Sciatic nerve (tissue), 2 donors: ENCODE measurements at regions not wholly inside any gene's neighbourhood (a gene's known extent, or its start where the extent isn't known, plus 50 kb on each side); places are given as distances from the start of the nearest gene placed in this dataset.
"Not testable (repeated sequence)": the region's sequence is repeated elsewhere in the genome, so short reads cannot be mapped to it uniquely, and the experiment has no call there.

Source experiments
- ATAC-seq: fragments of 200-7000 bp; cut with Tn5 transposase; one replicate; pipeline ENCODE4 v1.9.1; 2020; ENCODE audit warnings: mild to moderate bottlenecking, moderate library complexity
- DNase-seq: peaks from one replicate; pipeline ENCODE4 v3.0.0-alpha.2; 2020; ENCODE audit warnings: low spot score
- intact Hi-C: fragments of 100-400 bp; cut with DNase I; formaldehyde crosslinking; loops from one replicate; pipeline ENCODE4 v1.14.2; 2022
- donor health status: DM: no; HTN: no; CAD: no.
- donor health status: DM: no; HTN: no; CAD: no.

- no peak for ATAC-seq
These were observed 137.3 kb upstream of the PITX1 start for GRCh38 chr5:135171336-135171735.

DNA sequence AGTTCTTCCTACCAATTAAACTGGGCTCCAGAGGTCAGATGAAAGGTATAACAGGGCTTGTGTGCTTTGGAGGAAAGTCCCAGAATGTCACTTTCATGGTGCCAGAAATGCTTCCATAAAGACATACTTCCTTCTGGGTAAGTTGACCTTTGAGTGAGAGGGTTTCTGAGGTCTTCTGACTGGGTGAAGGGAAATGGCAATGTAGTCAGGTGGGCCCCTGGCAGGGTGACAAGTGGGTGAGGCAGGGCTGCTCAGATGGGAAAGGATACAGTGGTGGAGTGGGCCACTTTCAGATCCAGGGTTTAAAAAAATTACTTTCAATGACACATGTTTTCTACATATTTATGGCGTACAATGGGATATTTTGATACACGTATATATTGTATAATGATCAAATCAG is 136.5 kb upstream of the PITX1 start:
- intact Hi-C loops, result no loop called here
- DNase-seq (no peak), ATAC-seq (no peak)

More at GRCh38 chr5:135171336-135171735, 137.3 kb upstream of the PITX1 start:
- no peak for DNase-seq
- intact Hi-C loops, result no loop called here

GRCh38 chr5:135169753-135170152 is 135.7 kb upstream of the PITX1 start:
- DNase-seq, result no peak
- intact Hi-C loops, result no loop called here
- no peak for ATAC-seq

- intact Hi-C loops, result no loop called here
- DNase-seq, result no peak
- no peak for ATAC-seq
These were observed 133.6 kb upstream of the PITX1 start for GRCh38 chr5:135167634-135168033.

GRCh38 chr5:135164873-135165614 is 131.0 kb upstream of the PITX1 start:
- ATAC-seq, intact Hi-C loops: not testable (repeated sequence)

GRCh38 chr5:135163964-135164363 is 129.9 kb upstream of the PITX1 start:
- ATAC-seq, result no peak
- intact Hi-C loops, result no loop called here
- no peak for DNase-seq

More at GRCh38 chr5:135164873-135165614, 131.0 kb upstream of the PITX1 start:
- not testable (repeated sequence) for DNase-seq

- intact Hi-C loops, result no loop called here
- DNase-seq, result no peak
- no peak for ATAC-seq
These were observed 129.4 kb upstream of the PITX1 start for GRCh38 chr5:135163391-135163790.

DNA sequence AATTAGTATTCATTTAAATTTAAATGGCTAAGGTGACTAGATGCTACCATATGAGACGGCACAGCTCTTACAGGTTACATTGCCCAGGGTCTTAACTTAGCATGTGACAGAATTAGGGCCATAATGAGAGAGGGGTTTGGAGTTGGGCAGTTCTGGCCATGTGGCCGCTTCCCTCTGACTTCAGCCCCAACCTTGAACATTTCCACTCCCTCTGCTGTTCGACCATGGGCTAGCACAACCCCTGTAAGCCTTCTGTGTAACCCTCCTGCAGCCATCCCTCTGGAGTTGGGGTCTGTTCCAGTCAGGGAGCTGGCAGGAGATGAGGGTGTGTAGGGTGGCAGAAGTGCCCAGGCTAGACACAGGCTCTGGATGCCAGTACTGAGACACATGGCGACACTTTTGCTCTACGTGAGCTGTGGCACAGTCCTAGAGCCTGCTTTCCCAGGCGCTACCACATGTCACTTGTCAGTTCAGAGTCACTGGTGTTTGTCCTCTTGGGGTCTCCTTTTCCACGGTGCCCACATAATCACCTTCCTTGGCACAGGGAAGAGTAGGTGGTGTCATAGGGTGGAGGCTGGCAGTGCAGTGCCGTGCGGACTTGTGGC is 128.7 kb upstream of the PITX1 start:
- no peak for DNase-seq
- intact Hi-C loops, result no loop called here
- ATAC-seq, result no peak

DNA sequence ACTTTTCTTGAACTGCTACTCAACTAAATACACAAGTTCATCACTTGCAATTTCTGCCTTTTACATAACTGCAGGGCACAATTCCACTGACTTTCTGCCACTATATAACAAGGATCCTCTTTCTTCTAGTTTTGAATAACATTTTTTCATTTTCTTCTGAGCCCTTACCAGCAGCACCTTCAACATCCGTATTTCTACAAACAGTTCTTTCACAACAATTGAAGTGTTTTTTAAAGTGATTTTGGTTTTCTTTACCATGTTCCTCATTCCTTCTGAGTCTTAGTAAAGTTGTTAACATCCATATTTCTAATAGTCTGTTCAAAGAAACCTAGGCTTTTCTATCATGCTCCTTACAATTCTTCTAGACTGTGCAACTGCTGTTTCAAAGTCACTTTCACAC is 127.2 kb upstream of the PITX1 start:
- intact Hi-C loops, result no loop called here
- no peak for DNase-seq
- ATAC-seq, result no peak

DNA sequence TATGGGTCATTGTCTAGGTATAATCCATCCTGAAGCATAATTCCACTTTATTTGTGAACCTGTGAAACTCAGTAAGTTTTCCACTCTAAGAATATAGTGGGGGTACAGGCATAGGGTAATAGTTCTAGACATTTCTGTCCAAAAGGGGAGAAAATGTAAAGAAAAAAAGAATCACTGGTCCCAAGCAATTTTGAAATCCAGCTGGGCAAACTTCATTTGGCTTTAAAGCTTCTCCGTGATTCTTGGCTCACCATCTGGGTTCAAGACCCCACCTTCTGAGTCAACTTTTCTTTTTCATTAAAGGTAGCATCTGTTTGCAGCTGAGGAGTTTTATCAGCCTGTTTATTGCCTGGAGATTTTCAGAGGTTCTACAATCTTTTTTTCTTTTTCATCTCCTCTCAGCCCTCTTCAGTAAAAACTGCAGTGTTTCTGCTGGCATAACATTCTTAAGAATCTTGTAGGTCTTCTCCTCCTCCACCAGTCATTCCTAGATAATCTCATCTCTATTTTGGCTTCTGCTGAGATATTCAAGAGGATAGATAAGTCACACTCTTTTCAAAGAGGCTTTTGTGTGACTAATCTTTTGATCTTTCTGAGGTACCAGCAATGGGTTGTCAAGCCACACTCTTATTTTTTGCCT is 126.1 kb upstream of the PITX1 start:
- DNase-seq (no peak), ATAC-seq (no peak)
- intact Hi-C loops, result no loop called here

- ATAC-seq, result no peak
- intact Hi-C loops, result no loop called here
- no peak for DNase-seq
These were observed 125.6 kb upstream of the PITX1 start for GRCh38 chr5:135159626-135160025.

- DNase-seq (no peak), ATAC-seq (no peak)
- intact Hi-C loops, result no loop called here
These were observed 125.0 kb upstream of the PITX1 start for GRCh38 chr5:135158982-135159381.

DNA sequence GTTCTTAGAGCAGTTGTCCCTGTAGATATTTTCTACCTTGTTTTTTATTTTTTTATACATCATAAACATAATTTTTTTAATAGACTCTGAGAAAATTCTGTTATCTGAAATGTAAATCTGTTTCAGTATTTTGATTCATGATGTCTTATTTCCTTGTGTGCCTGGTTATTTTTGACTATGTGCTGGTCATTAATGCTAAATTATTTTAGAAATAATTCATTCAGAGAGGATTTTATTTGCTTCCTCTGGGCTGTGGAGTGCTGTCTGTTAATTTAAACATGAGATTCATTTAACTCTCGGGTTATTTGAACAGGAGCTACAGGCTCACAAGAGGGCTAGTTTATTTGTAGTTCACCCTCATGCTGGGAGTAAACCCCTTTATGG is 124.3 kb upstream of the PITX1 start:
- intact Hi-C loops, result no loop called here
- ATAC-seq (no peak), DNase-seq (no peak)

GRCh38 chr5:135157421-135158313 is 123.6 kb upstream of the PITX1 start:
- ATAC-seq (no peak), DNase-seq (no peak)
- intact Hi-C loops, result no loop called here

- intact Hi-C loops, result no loop called here
- DNase-seq, result no peak
- no peak for ATAC-seq
These were observed 122.8 kb upstream of the PITX1 start for GRCh38 chr5:135156715-135157404.

DNA sequence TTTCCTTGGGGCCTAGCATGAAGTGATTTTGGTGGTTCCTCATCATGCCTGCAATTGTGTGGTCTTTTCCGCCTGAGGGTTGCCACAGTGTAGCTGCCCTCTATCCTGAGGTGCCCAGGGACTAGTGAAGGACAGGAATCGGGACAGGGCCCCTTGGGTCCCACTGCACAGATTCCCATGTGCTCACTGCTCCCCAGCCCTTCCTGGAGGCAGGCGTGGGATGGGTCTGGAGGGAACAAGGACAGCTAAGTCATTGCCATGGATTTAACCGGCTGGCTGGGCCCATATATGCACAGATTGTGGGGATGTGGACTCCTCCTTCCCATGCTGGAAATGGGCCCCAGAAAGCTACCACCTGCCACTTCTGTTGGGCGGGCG is 122.3 kb upstream of the PITX1 start:
- ATAC-seq, result no peak
- DNase-seq, result no peak
- intact Hi-C loops, result no loop called here

DNA sequence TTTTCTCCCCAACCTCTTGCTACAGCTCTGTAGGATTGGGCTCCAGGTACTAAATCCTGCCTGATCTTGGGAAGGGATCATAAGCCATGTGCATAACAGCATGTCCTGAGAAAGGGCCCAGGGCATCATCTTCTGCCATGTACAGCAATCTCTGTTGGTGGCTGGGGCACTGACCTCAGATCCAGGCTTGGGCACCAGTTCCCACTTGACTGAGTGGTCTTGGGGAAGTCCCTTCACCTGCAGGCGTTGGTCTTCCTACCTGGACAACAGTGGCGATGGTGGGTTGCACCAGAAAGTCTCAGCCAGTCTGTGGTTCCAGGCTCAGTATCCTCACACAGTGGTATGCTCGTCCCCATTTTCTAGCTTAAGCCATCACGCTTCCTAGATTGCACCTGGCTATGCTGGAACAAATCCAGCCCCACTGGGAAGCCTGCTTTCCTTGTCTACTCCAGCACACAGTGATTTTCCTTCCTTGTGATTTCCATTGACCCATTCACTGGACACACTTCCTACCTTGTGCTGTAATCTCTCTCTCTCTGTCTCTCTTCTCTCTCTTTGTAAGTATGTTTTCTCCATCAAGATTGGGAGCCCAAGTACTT is 121.7 kb upstream of the PITX1 start:
- intact Hi-C loops, result no loop called here
- DNase-seq, result no peak
- no peak for ATAC-seq

- intact Hi-C loops, result no loop called here
These were observed 120.9 kb upstream of the PITX1 start for GRCh38 chr5:135154961-135155360.

GRCh38 chr5:135154197-135154596 is 120.2 kb upstream of the PITX1 start:
- intact Hi-C loops, result no loop called here
- ATAC-seq, result no peak
- DNase-seq, result no peak

More at GRCh38 chr5:135154961-135155360, 120.9 kb upstream of the PITX1 start:
- DNase-seq (no peak), ATAC-seq (no peak)
